ENCODE measurements at regions not wholly inside any gene's neighbourhood (a gene's known extent, or its start where the extent isn't known, plus 50 kb on each side); places are given as distances from the start of the nearest gene placed in this dataset.

- Histone ChIP-seq H3K9me3 (no peaks in the 10 kb centered on the region), H3K27me3 (no peaks in the 10 kb centered on the region), H3K4me3 (no peak overlapping the region), H3K4me1 (no peaks in the 10 kb centered on the region), H3K36me3 (no peaks in the 10 kb centered on the region), H3K27ac (no peak overlapping the region)
- DNase-seq (no peak), ATAC-seq (no peak)
- intact Hi-C loops (cut with DNase I) = no loop called here
- no peak for TF ChIP-seq CTCF (IDR thresholded peaks at IDR 0.05)
These were observed 521.8 kb downstream of the GATA3 start for GRCh38 chr10:8576281-8576680.

GRCh38 chr10:8576911-8577310 lies 522.4 kb downstream of the GATA3 start:
- no peaks in the 10 kb centered on the region for H3K9me3 ChIP-seq
- no peaks in the 10 kb centered on the region for H3K4me1 ChIP-seq
- no peak overlapping the region for H3K27ac ChIP-seq
- no peak overlapping the region for H3K4me3 ChIP-seq
- no peaks in the 10 kb centered on the region for H3K27me3 ChIP-seq
- ATAC-seq = no peak
- no peaks in the 10 kb centered on the region for H3K36me3 ChIP-seq
- DNase-seq = no peak
- intact Hi-C loops (cut with DNase I) = no loop called here
- TF ChIP-seq CTCF (IDR thresholded peaks at IDR 0.05) = no peak

GRCh38 chr10:8577686-8578085 lies 523.2 kb downstream of the GATA3 start:
- Histone ChIP-seq H3K9me3 (no peaks in the 10 kb centered on the region), H3K4me1 (no peaks in the 10 kb centered on the region), H3K27me3 (no peaks in the 10 kb centered on the region), H3K27ac (no peak overlapping the region), H3K4me3 (no peak overlapping the region), H3K36me3 (no peaks in the 10 kb centered on the region)
- ATAC-seq (no peak), DNase-seq (no peak)
- no peak for TF ChIP-seq CTCF (IDR thresholded peaks at IDR 0.05)
- intact Hi-C loops (cut with DNase I) = no loop called here

GRCh38 chr10:8581521-8582225 lies 527.2 kb downstream of the GATA3 start:
- ATAC-seq = no peak
- no peaks in the 10 kb centered on the region for H3K9me3 ChIP-seq
- no peak overlapping the region for H3K27ac ChIP-seq
- H3K4me3 ChIP-seq = no peak overlapping the region
- intact Hi-C loops (cut with DNase I) = no loop called here
- no peaks in the 10 kb centered on the region for H3K27me3 ChIP-seq
- no peaks in the 10 kb centered on the region for H3K4me1 ChIP-seq
- no peak for TF ChIP-seq CTCF (IDR thresholded peaks at IDR 0.05)
- DNase-seq = no peak
- H3K36me3 ChIP-seq = no peaks in the 10 kb centered on the region

- H3K27ac ChIP-seq = no peak overlapping the region
- no peaks in the 10 kb centered on the region for H3K36me3 ChIP-seq
- TF ChIP-seq CTCF (IDR thresholded peaks at IDR 0.05) = no peak
- H3K4me1 ChIP-seq = no peaks in the 10 kb centered on the region
- ATAC-seq = no peak
- no peaks in the 10 kb centered on the region for H3K9me3 ChIP-seq
- DNase-seq = no peak
- intact Hi-C loops (cut with DNase I) = no loop called here
- H3K27me3 ChIP-seq = no peaks in the 10 kb centered on the region
- no peak overlapping the region for H3K4me3 ChIP-seq
These were observed 528.6 kb downstream of the GATA3 start for GRCh38 chr10:8583096-8583495.

- Histone ChIP-seq H3K4me3 (no peak overlapping the region), H3K9me3 (no peaks in the 10 kb centered on the region), H3K36me3 (no peaks in the 10 kb centered on the region), H3K27me3 (no peaks in the 10 kb centered on the region), H3K4me1 (no peaks in the 10 kb centered on the region), H3K27ac (no peak overlapping the region)
- no peak for DNase-seq
- intact Hi-C loops (cut with DNase I) = no loop called here
- TF ChIP-seq CTCF (IDR thresholded peaks at IDR 0.05) = no peak
- no peak for ATAC-seq
These were observed 530.2 kb downstream of the GATA3 start for GRCh38 chr10:8584666-8585065.
